Body of pancreas (tissue), 4 donors: ENCODE measurements at regions not wholly inside any gene's neighbourhood (a gene's known extent, or its start where the extent isn't known, plus 50 kb on each side); places are given as distances from the start of the nearest gene placed in this dataset.

ENCODE experiments used
- CTCF ChIP-seq, 7 experiments: fragments of 450-650 bp in 4 of 7; fragments of 200-600 bp in 3 of 7; sonication (generic) in 3 of 7; IDR thresholded peaks; one replicate each; pipeline ENCODE4 v1.5.1; 2016 to 2019; ENCODE audit warnings: antibody characterized with exemption in 7 of 7
- POLR2A ChIP-seq, 3 donors: fragments of 450-650 bp; IDR thresholded peaks; one replicate each; pipeline ENCODE4 v1.6.1; 2016; ENCODE audit warnings: antibody characterized with exemption in 3 of 3, mild to moderate bottlenecking in 2 of 3

- TF ChIP-seq CTCF (IDR thresholded peaks at IDR 0.05), result no peak
- TF ChIP-seq POLR2A (IDR thresholded peaks at IDR 0.05), result no peak
Measured at GRCh38 chr13:27353708-27354107, 70.7 kb upstream of the GTF3A start.
